HCT116 (cell line): ENCODE measurements at regions not wholly inside any gene's neighbourhood (a gene's known extent, or its start where the extent isn't known, plus 50 kb on each side); places are given as distances from the start of the nearest gene placed in this dataset.

Source experiments
- ATAC-seq: fragments of 200-7000 bp; cut with Tn5 transposase; 2 replicates; pipeline ENCODE4 v1.9.1; 2020; ENCODE audit warnings: mild to moderate bottlenecking, moderate library complexity
- BruUV-seq: library from RNA; stranded (reverse); fragments of 400-500 nt; replicated peaks from 2 replicates; lab custom pipeline; 2021; lab: Mats Ljungman, UMichigan
- CTCF ChIA-PET: fragments of 300-600 bp; sonication (Branson Sonifier 250); formaldehyde crosslinking; loops from one replicate; lab custom pipeline; 2021; ENCODE audit warnings: antibody characterized with exemption; lab: Charles Lee
- POLR2A ChIA-PET: fragments of 300-600, 350-600 bp; sonication (Branson Sonifier 250); formaldehyde crosslinking; loops from one replicate; lab custom pipeline; 2021; ENCODE audit warnings: antibody characterized with exemption; lab: Charles Lee
- RAD21 ChIA-PET, 2 experiments: fragments of 300-600 bp; sonication (Branson Sonifier 250); formaldehyde crosslinking; loops; one replicate each; lab custom pipeline; 2023; ENCODE audit warnings: low total read pairs in 2 of 2; ENCODE audit not compliant: uncharacterized antibody in 2 of 2, unreplicated experiment in 2 of 2, low non-redundant PET in 1 of 2; lab: Charles Lee
- DNase-seq: peaks from one replicate; pipeline ENCODE4 v3.0.0-alpha.2; 2010; ENCODE audit warnings: low read depth, low spot score
- H2AFZ ChIP-seq: fragments of 200-600 bp; shearing (Covaris generic), sonication (generic); 2 replicates; pipeline ENCODE4 v1.6.1; 2017; ENCODE audit warnings: low read depth, mixed run types, mixed read lengths, antibody characterized with exemption, low read length; ENCODE audit not compliant: poor library complexity, severe bottlenecking
- H3K27ac ChIP-seq: 2 replicates; pipeline ENCODE4 v1.5.1; 2012; ENCODE audit warnings: low read depth, low read length
- H3K27me3 ChIP-seq: fragments of 200-600 bp; sonication (generic); 2 replicates; pipeline ENCODE4 v1.6.1; 2016; ENCODE audit warnings: mixed run types, low read length, mixed read lengths; ENCODE audit not compliant: insufficient read depth
- H3K36me3 ChIP-seq, 2 experiments: fragments of 200-500 bp in 1 of 2; fragments of 200-600 bp in 1 of 2; sonication (Bioruptor generic) in 1 of 2; sonication (generic) in 1 of 2; 2 replicates each; pipeline versions ENCODE4 v1.5.1 to v1.6.1; 2014 to 2016; ENCODE audit warnings: low read length in 2 of 2, inconsistent platforms in 1 of 2, mixed read lengths in 1 of 2, mixed run types in 1 of 2; ENCODE audit not compliant: insufficient read depth in 2 of 2, control insufficient read depth in 1 of 2
- H3K4me1 ChIP-seq, 2 experiments: fragments of 200-600 bp in 1 of 2; sonication (generic) in 1 of 2; 2 replicates each; pipeline versions ENCODE4 v1.5.1 to v1.6.1; 2012 to 2017; ENCODE audit warnings: low read length in 2 of 2, inconsistent platforms in 1 of 2, mild to moderate bottlenecking in 1 of 2, mixed read lengths in 1 of 2, mixed run types in 1 of 2, moderate library complexity in 1 of 2; ENCODE audit not compliant: insufficient read depth in 2 of 2, control insufficient read depth in 1 of 2
- H3K4me2 ChIP-seq: fragments of 200-600 bp; sonication (generic); 2 replicates; pipeline ENCODE4 v1.6.1; 2017; ENCODE audit warnings: mixed run types, low read length, mixed read lengths
- H3K4me3 ChIP-seq, 2 experiments: fragments of 200-600 bp in 1 of 2; sonication (generic) in 1 of 2; replicated peaks in 1 of 2; 2 replicates each; pipeline ENCODE4 v1.5.1; 2011 to 2016; ENCODE audit warnings: low read length in 2 of 2, control low read depth in 1 of 2, low read depth in 1 of 2, mild to moderate bottlenecking in 1 of 2, mixed read lengths in 1 of 2, mixed run types in 1 of 2
- H3K79me2 ChIP-seq: fragments of 200-600 bp; sonication (generic); 2 replicates; pipeline ENCODE4 v1.6.1; 2017; ENCODE audit warnings: mild to moderate bottlenecking, mixed run types, low read length, moderate library complexity, mixed read lengths; ENCODE audit not compliant: insufficient read depth
- H3K9ac ChIP-seq: fragments of 200-600 bp; sonication (generic); 2 replicates; pipeline ENCODE4 v1.6.1; 2016; ENCODE audit warnings: low read length, mixed read lengths
- H3K9me2 ChIP-seq: fragments of 200-600 bp; sonication (generic), shearing (Covaris generic); 2 replicates; pipeline ENCODE4 v1.6.1; 2017; ENCODE audit warnings: mixed run types, mild to moderate bottlenecking, moderate library complexity; ENCODE audit not compliant: insufficient read depth
- H3K9me3 ChIP-seq, 2 experiments: fragments of 200-500 bp in 1 of 2; fragments of 200-600 bp in 1 of 2; sonication (Bioruptor generic) in 1 of 2; sonication (generic) in 1 of 2; 2 replicates each; pipeline ENCODE4 v1.6.1; 2014 to 2017; ENCODE audit warnings: low read length in 2 of 2, mixed read lengths in 2 of 2, inconsistent platforms in 1 of 2, low read depth in 1 of 2, mild to moderate bottlenecking in 1 of 2, mixed run types in 1 of 2, moderate library complexity in 1 of 2; ENCODE audit not compliant: control insufficient read depth in 1 of 2, insufficient read depth in 1 of 2
- H4K20me1 ChIP-seq: fragments of 200-600 bp; sonication (generic), shearing (Covaris generic); 2 replicates; pipeline ENCODE4 v1.6.1; 2017; ENCODE audit warnings: mixed run types, mild to moderate bottlenecking, moderate library complexity; ENCODE audit not compliant: insufficient read depth
- CBX3 ChIP-seq: IDR thresholded peaks from 2 replicates; pipeline ENCODE4 v1.6.1; 2012; ENCODE audit warnings: low read depth
- CEBPB ChIP-seq: IDR thresholded peaks from 2 replicates; pipeline ENCODE4 v1.6.1; 2012; ENCODE audit warnings: low read depth
- EGR1 ChIP-seq: IDR thresholded peaks from 2 replicates; pipeline ENCODE4 v1.6.1; 2012; ENCODE audit warnings: low read depth
- ELF1 ChIP-seq: IDR thresholded peaks from 2 replicates; pipeline ENCODE4 v1.6.1; 2012; ENCODE audit warnings: low read depth, borderline replicate concordance
- EZH2 ChIP-seq: fragments of 200-600 bp; sonication (generic); IDR thresholded peaks from 2 replicates; pipeline ENCODE4 v1.6.1; 2017; ENCODE audit warnings: antibody characterized with exemption, mixed run types
- JUND ChIP-seq: IDR thresholded peaks from 2 replicates; pipeline ENCODE4 v1.6.1; 2012
- POLR2AphosphoS5 ChIP-seq: IDR thresholded peaks from 2 replicates; pipeline ENCODE4 v1.6.1; 2011; ENCODE audit warnings: mild to moderate bottlenecking, low read depth, low read length, moderate library complexity
- RAD21 ChIP-seq: IDR thresholded peaks from 2 replicates; pipeline ENCODE4 v1.6.1; 2012; ENCODE audit warnings: low read depth, mild to moderate bottlenecking
- SIN3A ChIP-seq: IDR thresholded peaks from 2 replicates; pipeline ENCODE4 v1.6.1; 2012; ENCODE audit warnings: low read depth
- TCF7L2 ChIP-seq: IDR thresholded peaks from 2 replicates; pipeline ENCODE4 v1.7.0; 2011; ENCODE audit warnings: borderline replicate concordance, inconsistent platforms; ENCODE audit not compliant: insufficient read depth, insufficient read length; ENCODE audit errors: extremely low read depth
- ZFX ChIP-seq: fragments of 450-650 bp; IDR thresholded peaks from 2 replicates; pipeline ENCODE4 v1.6.1; 2017
- ZNF274 ChIP-seq: fragments of 200-500 bp; sonication (Bioruptor generic); IDR thresholded peaks from 2 replicates; pipeline ENCODE4 v1.6.1; 2014; ENCODE audit warnings: mild to moderate bottlenecking, low read depth, low read length, inconsistent platforms
- intact Hi-C: fragments of 100-400 bp; cut with micrococcal nuclease; formaldehyde crosslinking; loops from 2 replicates; pipeline ENCODE4 v1.10.0; 2022
- TF ChIP-seq, protein P1 (sequence below): IDR thresholded peaks from 2 replicates; pipeline ENCODE4 v1.6.1; 2011; ENCODE audit warnings: mild to moderate bottlenecking, low read length, moderate library complexity; ENCODE audit not compliant: insufficient replicate concordance; ENCODE audit errors: extremely low read depth
- TF ChIP-seq, protein P2 (sequence below): IDR thresholded peaks from 2 replicates; pipeline ENCODE4 v1.6.1; 2012
- TF ChIP-seq, protein P3 (sequence below), 3 experiments: fragments of 200-600 bp in 1 of 3; sonication (generic) in 1 of 3; IDR thresholded peaks in 2 of 3; conservative IDR thresholded peaks in 1 of 3; 2 replicates each; pipeline ENCODE4 v1.5.1; 2012 to 2017; ENCODE audit warnings: low read depth in 2 of 3, low read length in 2 of 3, antibody characterized with exemption in 1 of 3, borderline replicate concordance in 1 of 3, control low read depth in 1 of 3, mild to moderate bottlenecking in 1 of 3, mixed read lengths in 1 of 3, mixed run types in 1 of 3, moderate library complexity in 1 of 3; ENCODE audit not compliant: insufficient read depth in 1 of 3
- TF ChIP-seq, protein P4 (sequence below): IDR thresholded peaks from 2 replicates; pipeline ENCODE4 v1.6.1; 2012

DNA sequence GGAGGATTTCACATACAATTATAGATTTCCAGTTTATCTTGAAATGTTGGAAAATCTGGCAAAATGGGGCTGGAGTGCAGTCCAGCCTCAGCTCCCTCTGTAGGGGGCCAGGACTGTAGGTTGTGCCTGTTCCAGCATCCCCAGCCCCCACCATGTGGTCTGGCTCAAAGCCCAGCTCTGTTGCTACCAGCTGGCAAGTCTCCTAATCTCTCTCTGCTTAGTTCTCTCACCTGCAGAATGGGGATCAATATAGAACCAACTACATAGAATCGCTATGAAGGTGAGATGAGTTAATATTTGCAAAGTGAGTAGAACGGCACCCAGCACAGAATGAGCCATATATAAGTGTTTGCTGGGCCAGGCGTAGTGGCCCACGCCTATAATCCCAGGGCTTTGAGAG is 50.0 kb upstream of the TARDBP start:
- Histone ChIP-seq H3K9me3 (no peaks in the 10 kb centered on the region), H3K36me3 (no peaks in the 10 kb centered on the region), H3K4me2 (no peak overlapping the region), H3K27ac (no peak overlapping the region), H3K27me3 (no peaks in the 10 kb centered on the region), H3K4me1 (peaks cover 2 to 7% of the 10 kb centered on the region in 2 experiments; a peak in 2 of 4 replicates), H3K9ac (no peak overlapping the region), H3K79me2 (no peaks in the 10 kb centered on the region), H4K20me1 (no peaks in the 10 kb centered on the region), H2AFZ (no peak overlapping the region), H3K9me2 (no peaks in the 10 kb centered on the region), H3K4me3 (no peak overlapping the region)
- DNase-seq (no peak), ATAC-seq (no peak)
- ChIA-PET RAD21 (no interaction called here), POLR2A (no interaction called here), CTCF (no interaction called here)
- BruUV-seq = no TSS peak
- TF ChIP-seq EGR1 (no peak), RAD21 (no peak), ZNF274 (no peak), EZH2 (no peak), POLR2AphosphoS5 (no peak), CBX3 (no peak), JUND (no peak), CEBPB (no peak), SIN3A (no peak), TCF7L2 (no peak), ELF1 (no peak), ZFX (no peak)
- TF ChIP-seq, protein P1, sequence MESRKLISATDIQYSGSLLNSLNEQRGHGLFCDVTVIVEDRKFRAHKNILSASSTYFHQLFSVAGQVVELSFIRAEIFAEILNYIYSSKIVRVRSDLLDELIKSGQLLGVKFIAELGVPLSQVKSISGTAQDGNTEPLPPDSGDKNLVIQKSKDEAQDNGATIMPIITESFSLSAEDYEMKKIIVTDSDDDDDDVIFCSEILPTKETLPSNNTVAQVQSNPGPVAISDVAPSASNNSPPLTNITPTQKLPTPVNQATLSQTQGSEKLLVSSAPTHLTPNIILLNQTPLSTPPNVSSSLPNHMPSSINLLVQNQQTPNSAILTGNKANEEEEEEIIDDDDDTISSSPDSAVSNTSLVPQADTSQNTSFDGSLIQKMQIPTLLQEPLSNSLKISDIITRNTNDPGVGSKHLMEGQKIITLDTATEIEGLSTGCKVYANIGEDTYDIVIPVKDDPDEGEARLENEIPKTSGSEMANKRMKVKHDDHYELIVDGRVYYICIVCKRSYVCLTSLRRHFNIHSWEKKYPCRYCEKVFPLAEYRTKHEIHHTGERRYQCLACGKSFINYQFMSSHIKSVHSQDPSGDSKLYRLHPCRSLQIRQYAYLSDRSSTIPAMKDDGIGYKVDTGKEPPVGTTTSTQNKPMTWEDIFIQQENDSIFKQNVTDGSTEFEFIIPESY = no peak
- TF ChIP-seq, protein P2, sequence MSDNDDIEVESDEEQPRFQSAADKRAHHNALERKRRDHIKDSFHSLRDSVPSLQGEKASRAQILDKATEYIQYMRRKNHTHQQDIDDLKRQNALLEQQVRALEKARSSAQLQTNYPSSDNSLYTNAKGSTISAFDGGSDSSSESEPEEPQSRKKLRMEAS = no peak
- TF ChIP-seq, protein P3, sequence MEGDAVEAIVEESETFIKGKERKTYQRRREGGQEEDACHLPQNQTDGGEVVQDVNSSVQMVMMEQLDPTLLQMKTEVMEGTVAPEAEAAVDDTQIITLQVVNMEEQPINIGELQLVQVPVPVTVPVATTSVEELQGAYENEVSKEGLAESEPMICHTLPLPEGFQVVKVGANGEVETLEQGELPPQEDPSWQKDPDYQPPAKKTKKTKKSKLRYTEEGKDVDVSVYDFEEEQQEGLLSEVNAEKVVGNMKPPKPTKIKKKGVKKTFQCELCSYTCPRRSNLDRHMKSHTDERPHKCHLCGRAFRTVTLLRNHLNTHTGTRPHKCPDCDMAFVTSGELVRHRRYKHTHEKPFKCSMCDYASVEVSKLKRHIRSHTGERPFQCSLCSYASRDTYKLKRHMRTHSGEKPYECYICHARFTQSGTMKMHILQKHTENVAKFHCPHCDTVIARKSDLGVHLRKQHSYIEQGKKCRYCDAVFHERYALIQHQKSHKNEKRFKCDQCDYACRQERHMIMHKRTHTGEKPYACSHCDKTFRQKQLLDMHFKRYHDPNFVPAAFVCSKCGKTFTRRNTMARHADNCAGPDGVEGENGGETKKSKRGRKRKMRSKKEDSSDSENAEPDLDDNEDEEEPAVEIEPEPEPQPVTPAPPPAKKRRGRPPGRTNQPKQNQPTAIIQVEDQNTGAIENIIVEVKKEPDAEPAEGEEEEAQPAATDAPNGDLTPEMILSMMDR (IDR thresholded peaks at IDR 0.05 in 2 of 3, conservative IDR thresholded peaks at IDR 0.05 in 1 of 3; ENCODE audit: borderline replicate concordance in 1 of 3, insufficient read depth in 1 of 3, low read depth in 2 of 3, low read length in 2 of 3) = no peak
- TF ChIP-seq, protein P4, sequence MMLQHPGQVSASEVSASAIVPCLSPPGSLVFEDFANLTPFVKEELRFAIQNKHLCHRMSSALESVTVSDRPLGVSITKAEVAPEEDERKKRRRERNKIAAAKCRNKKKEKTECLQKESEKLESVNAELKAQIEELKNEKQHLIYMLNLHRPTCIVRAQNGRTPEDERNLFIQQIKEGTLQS = no peak
- intact Hi-C loops = loop anchor here (5.0 kb wide), 1 partner anchor 455 kb away; no protein-coding TSS in a partner anchor
